Spinal cord (tissue), 9 donors: ENCODE measurements at regions not wholly inside any gene's neighbourhood (a gene's known extent, or its start where the extent isn't known, plus 50 kb on each side); places are given as distances from the start of the nearest gene placed in this dataset.

Experiments used
- DNase-seq, 6 donors: peaks; one replicate each; pipeline versions ENCODE4 v3.0.0 to v3.0.0-alpha.2; 2013 to 2015; ENCODE audit warnings: low spot score in 6 of 6, low read depth in 4 of 6
- H3K27ac ChIP-seq: one replicate; pipeline ENCODE4 v1.5.1; 2013; ENCODE audit warnings: low read depth, low read length, control low read depth
- H3K27me3 ChIP-seq: one replicate; pipeline ENCODE4 v1.6.1; 2013; ENCODE audit warnings: low read length; ENCODE audit not compliant: control insufficient read depth, insufficient read depth
- H3K36me3 ChIP-seq: one replicate; pipeline ENCODE4 v1.6.1; 2013; ENCODE audit warnings: low read length; ENCODE audit not compliant: control insufficient read depth, insufficient read depth
- H3K4me1 ChIP-seq: one replicate; pipeline ENCODE4 v1.6.1; 2013; ENCODE audit warnings: low read length; ENCODE audit not compliant: control insufficient read depth, insufficient read depth
- H3K4me3 ChIP-seq: one replicate; pipeline ENCODE4 v1.5.1; 2013; ENCODE audit warnings: low read depth, low read length, control low read depth
- H3K9me3 ChIP-seq: one replicate; pipeline ENCODE4 v1.6.1; 2013; ENCODE audit warnings: low read length; ENCODE audit not compliant: control insufficient read depth, insufficient read depth
- WGBS: methylation state at CpG from one replicate; pipeline ENCODE4 v1.1.5; 2013; ENCODE audit warnings: missing lambda C conversion rate; ENCODE audit not compliant: insufficient coverage; 5-methylcytosine and 5-hydroxymethylcytosine counted together
- donor health status: healthy.

GRCh38 chr2:59875836-59876235, 677.6 kb downstream of the BCL11A start:
- no peak for DNase-seq
- no peak overlapping the region for H3K27ac ChIP-seq
- 100% methylated on average over 3 of the region's 5 CpGs for WGBS
- H3K27me3 ChIP-seq = no peaks in the 10 kb centered on the region
- no peaks in the 10 kb centered on the region for H3K36me3 ChIP-seq
- H3K4me3 ChIP-seq = no peak overlapping the region
- H3K9me3 ChIP-seq = no peaks in the 10 kb centered on the region
- no peaks in the 10 kb centered on the region for H3K4me1 ChIP-seq

- Histone ChIP-seq H3K27ac (no peak overlapping the region), H3K36me3 (no peaks in the 10 kb centered on the region), H3K4me3 (no peak overlapping the region), H3K27me3 (no peaks in the 10 kb centered on the region), H3K4me1 (no peaks in the 10 kb centered on the region), H3K9me3 (no peaks in the 10 kb centered on the region)
- WGBS = 83% methylated on average over 1 of the region's 2 CpGs
- no peak for DNase-seq
Observed at GRCh38 chr2:59874971-59875755, 678.3 kb downstream of the BCL11A start.

- 86% methylated on average over 4 of the region's 7 CpGs for WGBS
- Histone ChIP-seq H3K27ac (no peak overlapping the region), H3K9me3 (no peaks in the 10 kb centered on the region), H3K27me3 (no peaks in the 10 kb centered on the region), H3K4me3 (no peak overlapping the region), H3K4me1 (no peaks in the 10 kb centered on the region), H3K36me3 (no peaks in the 10 kb centered on the region)
- peak in 1 of 6 donors; percentile 44 for DNase-seq
Observed at GRCh38 chr2:59874361-59874760, 679.1 kb downstream of the BCL11A start.

- H3K9me3 ChIP-seq = no peaks in the 10 kb centered on the region
- no peaks in the 10 kb centered on the region for H3K27me3 ChIP-seq
- WGBS = 38% methylated on average over 1 of the region's 3 CpGs
- DNase-seq = no peak
- no peaks in the 10 kb centered on the region for H3K4me1 ChIP-seq
- no peak overlapping the region for H3K27ac ChIP-seq
- H3K4me3 ChIP-seq = no peak overlapping the region
- H3K36me3 ChIP-seq = no peaks in the 10 kb centered on the region
Observed at GRCh38 chr2:59871830-59872229, 681.6 kb downstream of the BCL11A start.

GRCh38 chr2:59868981-59869380, 684.5 kb downstream of the BCL11A start:
- H3K4me3 ChIP-seq = no peak overlapping the region
- no peaks in the 10 kb centered on the region for H3K27me3 ChIP-seq
- H3K4me1 ChIP-seq = no peaks in the 10 kb centered on the region
- H3K36me3 ChIP-seq = no peaks in the 10 kb centered on the region
- H3K27ac ChIP-seq = no peak overlapping the region
- 50% methylated on average over 1 of the region's 2 CpGs for WGBS
- DNase-seq = no peak
- H3K9me3 ChIP-seq = no peaks in the 10 kb centered on the region

GRCh38 chr2:59866436-59866835, 687.0 kb downstream of the BCL11A start:
- Histone ChIP-seq H3K4me3 (no peak overlapping the region), H3K9me3 (peaks cover 4% of the 10 kb centered on the region), H3K4me1 (no peaks in the 10 kb centered on the region), H3K36me3 (no peaks in the 10 kb centered on the region), H3K27me3 (no peaks in the 10 kb centered on the region), H3K27ac (no peak overlapping the region)
- no peak for DNase-seq
- WGBS = 75% methylated on average over 1 of the region's 3 CpGs

GRCh38 chr2:59858540-59858939, 694.9 kb downstream of the BCL11A start:
- WGBS = 96% methylated on average over 7 of the region's 7 CpGs
- Histone ChIP-seq H3K9me3 (peaks cover 9% of the 10 kb centered on the region), H3K36me3 (no peaks in the 10 kb centered on the region), H3K27me3 (no peaks in the 10 kb centered on the region), H3K27ac (no peak overlapping the region), H3K4me1 (no peaks in the 10 kb centered on the region), H3K4me3 (no peak overlapping the region)
- no peak for DNase-seq

- Histone ChIP-seq H3K9me3 (peaks cover 9% of the 10 kb centered on the region), H3K4me3 (no peak overlapping the region), H3K27me3 (no peaks in the 10 kb centered on the region), H3K4me1 (no peaks in the 10 kb centered on the region), H3K27ac (no peak overlapping the region), H3K36me3 (no peaks in the 10 kb centered on the region)
- no peak for DNase-seq
Observed at GRCh38 chr2:59857109-59857508, 696.3 kb downstream of the BCL11A start.

- no peaks in the 10 kb centered on the region for H3K27me3 ChIP-seq
- H3K4me3 ChIP-seq = no peak overlapping the region
- peaks cover 5% of the 10 kb centered on the region for H3K9me3 ChIP-seq
- 86% methylated on average over 2 of the region's 3 CpGs for WGBS
- no peaks in the 10 kb centered on the region for H3K36me3 ChIP-seq
- DNase-seq = peak in 1 of 6 donors; percentile 72
- H3K4me1 ChIP-seq = no peaks in the 10 kb centered on the region
- no peak overlapping the region for H3K27ac ChIP-seq
Observed at GRCh38 chr2:59856391-59856790, 697.1 kb downstream of the BCL11A start.

- Histone ChIP-seq H3K4me3 (no peak overlapping the region), H3K27me3 (no peaks in the 10 kb centered on the region), H3K36me3 (no peaks in the 10 kb centered on the region), H3K9me3 (no peaks in the 10 kb centered on the region), H3K27ac (no peak overlapping the region), H3K4me1 (no peaks in the 10 kb centered on the region)
- peak in 1 of 6 donors; percentile 64 for DNase-seq
- 20% methylated on average over 1 of the region's 4 CpGs for WGBS
Observed at GRCh38 chr2:59853032-59853431, 700.4 kb downstream of the BCL11A start.
